Small intestine (tissue), 7 donors: ENCODE measurements at regions not wholly inside any gene's neighbourhood (a gene's known extent, or its start where the extent isn't known, plus 50 kb on each side); places are given as distances from the start of the nearest gene placed in this dataset.

Experiments used
- DNase-seq, 2 donors: peaks; one replicate each; pipeline versions ENCODE4 v3.0.0 to v3.0.0-alpha.2; 2013
- FAIRE-seq: peaks from 2 replicates; lab custom pipeline; 2012; peaks lifted over from hg19 to GRCh38; lab: Jason Lieb, UNC
- H3K27ac ChIP-seq, 3 donors: one replicate each; pipeline ENCODE4 v1.5.1; 2013; ENCODE audit warnings: low read length in 2 of 3, mild to moderate bottlenecking in 2 of 3, control low read depth in 1 of 3, inconsistent platforms in 1 of 3, low read depth in 1 of 3, moderate library complexity in 1 of 3
- H3K27me3 ChIP-seq, 3 donors: one replicate each; pipeline ENCODE4 v1.6.1; 2013; ENCODE audit warnings: low read length in 3 of 3, inconsistent platforms in 1 of 3; ENCODE audit not compliant: control insufficient read depth in 3 of 3, insufficient read depth in 3 of 3
- H3K36me3 ChIP-seq, 3 donors: one replicate each; pipeline ENCODE4 v1.6.1; 2013; ENCODE audit warnings: low read length in 3 of 3, inconsistent platforms in 1 of 3, low read depth in 1 of 3, mild to moderate bottlenecking in 1 of 3, moderate library complexity in 1 of 3; ENCODE audit not compliant: control insufficient read depth in 3 of 3, insufficient read depth in 2 of 3
- H3K4me1 ChIP-seq, 3 donors: one replicate each; pipeline ENCODE4 v1.6.1; 2013; ENCODE audit warnings: low read length in 2 of 3, inconsistent platforms in 1 of 3, low read depth in 1 of 3, mild to moderate bottlenecking in 1 of 3, moderate library complexity in 1 of 3; ENCODE audit not compliant: control insufficient read depth in 3 of 3, insufficient read depth in 2 of 3
- H3K4me3 ChIP-seq, 3 donors: one replicate each; pipeline ENCODE4 v1.5.1; 2013; ENCODE audit warnings: low read length in 3 of 3, control low read depth in 1 of 3, inconsistent platforms in 1 of 3, low read depth in 1 of 3, mild to moderate bottlenecking in 1 of 3, moderate library complexity in 1 of 3
- H3K9me3 ChIP-seq, 2 donors: one replicate each; pipeline ENCODE4 v1.6.1; 2013; ENCODE audit warnings: low read depth in 1 of 2, low read length in 1 of 2; ENCODE audit not compliant: control insufficient read depth in 2 of 2, insufficient read depth in 1 of 2
- WGBS, 3 donors: extraction: QIAGEN DNeasy Blood & Tissue Kit; methylation state at CpG; one replicate each; pipeline ENCODE4 v1.1.7; 2013; 5-methylcytosine and 5-hydroxymethylcytosine counted together
- donor health status: healthy with polysubstance abuse.
- donor health status: control.
- donor health status: control.
- donor health status: Bipolar disorder and iron deficiency.
- donor health status: healthy.

GRCh38 chr3:150150633-150151032 is 179.9 kb upstream of the PFN2 start:
- DNase-seq (no peak), FAIRE-seq (no peak)
- Histone ChIP-seq H3K36me3 (no peaks in the 10 kb centered on the region), H3K27ac (no peak overlapping the region), H3K4me3 (no peak overlapping the region), H3K9me3 (no peaks in the 10 kb centered on the region), H3K27me3 (no peaks in the 10 kb centered on the region), H3K4me1 (no peaks in the 10 kb centered on the region)
- 81 to 89% (median 85%) methylated on average over 5 of the region's 5 CpGs for WGBS, 3 donors

- H3K4me1 ChIP-seq: no peaks in the 10 kb centered on the region
- DNase-seq: no peak
- H3K9me3 ChIP-seq: no peaks in the 10 kb centered on the region
- H3K27ac ChIP-seq: no peak overlapping the region
- no peaks in the 10 kb centered on the region for H3K27me3 ChIP-seq
- no peak overlapping the region for H3K4me3 ChIP-seq
- H3K36me3 ChIP-seq: no peaks in the 10 kb centered on the region
- no peak for FAIRE-seq
- 0 to 13% (median 3%) methylated on average over 1 of the region's 1 CpG for WGBS, 3 donors
Measured at GRCh38 chr3:150149651-150150051, 179.0 kb upstream of the PFN2 start.

- H3K27ac ChIP-seq: peak overlapping the region in 2 of 3 donors; percentile 42 to 52
- no peak for DNase-seq
Measured at GRCh38 chr3:150148227-150148626, 177.5 kb upstream of the PFN2 start.

GRCh38 chr3:150147776-150148175 is 177.1 kb upstream of the PFN2 start:
- no peak overlapping the region for H3K4me3 ChIP-seq
- no peak for DNase-seq
- no peaks in the 10 kb centered on the region for H3K4me1 ChIP-seq
- no peaks in the 10 kb centered on the region for H3K27me3 ChIP-seq
- WGBS, 3 donors: 63 to 78% (median 70%) methylated on average over 5 of the region's 5 CpGs
- H3K27ac ChIP-seq: peak overlapping the region in 2 of 3 donors; percentile 42 to 52
- no peak for FAIRE-seq
- H3K9me3 ChIP-seq: no peaks in the 10 kb centered on the region
- H3K36me3 ChIP-seq: no peaks in the 10 kb centered on the region

More at GRCh38 chr3:150148227-150148626, 177.5 kb upstream of the PFN2 start:
- FAIRE-seq: no peak
- no peaks in the 10 kb centered on the region for H3K4me1 ChIP-seq
- no peak overlapping the region for H3K4me3 ChIP-seq
- H3K27me3 ChIP-seq: no peaks in the 10 kb centered on the region
- no peaks in the 10 kb centered on the region for H3K36me3 ChIP-seq
- 66 to 78% (median 72%) methylated on average over 5 of the region's 5 CpGs for WGBS, 3 donors
- H3K9me3 ChIP-seq: no peaks in the 10 kb centered on the region

- Histone ChIP-seq H3K9me3 (no peaks in the 10 kb centered on the region), H3K27me3 (no peaks in the 10 kb centered on the region), H3K4me1 (no peaks in the 10 kb centered on the region), H3K4me3 (no peak overlapping the region), H3K27ac (peak overlapping the region in 2 of 3 donors; percentile 52 to 65), H3K36me3 (no peaks in the 10 kb centered on the region)
- DNase-seq (peak in 1 of 2 donors; percentile 10), FAIRE-seq (no peak)
- 67 to 78% (median 73%) methylated on average over 10 of the region's 10 CpGs for WGBS, 3 donors
Measured at GRCh38 chr3:150146991-150147761, 176.5 kb upstream of the PFN2 start.

- no peaks in the 10 kb centered on the region for H3K27me3 ChIP-seq
- no peaks in the 10 kb centered on the region for H3K9me3 ChIP-seq
- no peak overlapping the region for H3K27ac ChIP-seq
- no peak for DNase-seq
- H3K4me3 ChIP-seq: no peak overlapping the region
- WGBS, 3 donors: 90 to 96% (median 95%) methylated on average over 3 of the region's 3 CpGs
- H3K4me1 ChIP-seq: no peaks in the 10 kb centered on the region
- FAIRE-seq: no peak
- no peaks in the 10 kb centered on the region for H3K36me3 ChIP-seq
Measured at GRCh38 chr3:150145659-150146058, 175.0 kb upstream of the PFN2 start.

GRCh38 chr3:150144191-150144708 is 173.6 kb upstream of the PFN2 start:
- H3K27ac ChIP-seq: no peak overlapping the region
- H3K4me1 ChIP-seq: no peaks in the 10 kb centered on the region
- FAIRE-seq: no peak
- no peak for DNase-seq
- no peaks in the 10 kb centered on the region for H3K27me3 ChIP-seq
- H3K4me3 ChIP-seq: no peak overlapping the region
- no peaks in the 10 kb centered on the region for H3K9me3 ChIP-seq
- WGBS, 3 donors: 83 to 90% (median 84%) methylated on average over 6 of the region's 6 CpGs
- H3K36me3 ChIP-seq: no peaks in the 10 kb centered on the region

- FAIRE-seq (no peak), DNase-seq (no peak)
- Histone ChIP-seq H3K27ac (no peak overlapping the region), H3K9me3 (no peaks in the 10 kb centered on the region), H3K27me3 (no peaks in the 10 kb centered on the region), H3K36me3 (no peaks in the 10 kb centered on the region), H3K4me1 (no peaks in the 10 kb centered on the region), H3K4me3 (no peak overlapping the region)
Measured at GRCh38 chr3:150142936-150143335, 172.2 kb upstream of the PFN2 start.
